ENCODE measurements at regions not wholly inside any gene's neighbourhood (a gene's known extent, or its start where the extent isn't known, plus 50 kb on each side); places are given as distances from the start of the nearest gene placed in this dataset.

- in situ Hi-C loops (cut with HindIII; ENCODE audit: low sequenced_read_pairs) = no loop called here
- no peak for DNase-seq (ENCODE audit: low spot score)
Measured at GRCh38 chr4:102438396-102439235, 62.5 kb upstream of the NFKB1 start.

- in situ Hi-C loops (cut with HindIII; ENCODE audit: low sequenced_read_pairs) = no loop called here
- peak; percentile 10 for DNase-seq (ENCODE audit: low spot score)
Measured at GRCh38 chr4:102439236-102439614, 61.9 kb upstream of the NFKB1 start.

- in situ Hi-C loops (cut with HindIII; ENCODE audit: low sequenced_read_pairs) = no loop called here
- DNase-seq (ENCODE audit: low spot score) = no peak
Measured at GRCh38 chr4:102439812-102440211, 61.3 kb upstream of the NFKB1 start.

GRCh38 chr4:102440498-102440897 lies 60.7 kb upstream of the NFKB1 start:
- DNase-seq (ENCODE audit: low spot score) = no peak
- in situ Hi-C loops (cut with HindIII; ENCODE audit: low sequenced_read_pairs) = no loop called here

- DNase-seq (ENCODE audit: low spot score) = no peak
- in situ Hi-C loops (cut with HindIII; ENCODE audit: low sequenced_read_pairs) = no loop called here
Measured at GRCh38 chr4:102441978-102442911, 58.9 kb upstream of the NFKB1 start.

- in situ Hi-C loops (cut with HindIII; ENCODE audit: low sequenced_read_pairs) = no loop called here
- DNase-seq (ENCODE audit: low spot score) = no peak
Measured at GRCh38 chr4:102444752-102445151, 56.4 kb upstream of the NFKB1 start.

GRCh38 chr4:102445213-102445612 lies 55.9 kb upstream of the NFKB1 start:
- in situ Hi-C loops (cut with HindIII; ENCODE audit: low sequenced_read_pairs) = no loop called here
- no peak for DNase-seq (ENCODE audit: low spot score)

GRCh38 chr4:102447413-102447812 lies 53.7 kb upstream of the NFKB1 start:
- in situ Hi-C loops (cut with HindIII; ENCODE audit: low sequenced_read_pairs) = no loop called here
- DNase-seq (ENCODE audit: low spot score) = no peak

- peak; percentile 79 for DNase-seq (ENCODE audit: low spot score)
- in situ Hi-C loops (cut with HindIII; ENCODE audit: low sequenced_read_pairs) = no loop called here
Measured at GRCh38 chr4:102449751-102450352, 51.3 kb upstream of the NFKB1 start.

- DNase-seq (ENCODE audit: low spot score) = no peak
- in situ Hi-C loops (cut with HindIII; ENCODE audit: low sequenced_read_pairs) = no loop called here
Measured at GRCh38 chr4:102451266-102451665, 49.9 kb upstream of the NFKB1 start.
